Right renal cortex interstitium (tissue), 3 donors: ENCODE measurements at regions not wholly inside any gene's neighbourhood (a gene's known extent, or its start where the extent isn't known, plus 50 kb on each side); places are given as distances from the start of the nearest gene placed in this dataset.
"Not testable (repeated sequence)": the region's sequence is repeated elsewhere in the genome, so short reads cannot be mapped to it uniquely, and the experiment has no call there.

Experiments used
- DNase-seq, 3 donors: peaks; one replicate each; pipeline ENCODE4 v3.0.0-alpha.2; 2013; ENCODE audit warnings: low read depth in 3 of 3, low spot score in 2 of 3

DNA sequence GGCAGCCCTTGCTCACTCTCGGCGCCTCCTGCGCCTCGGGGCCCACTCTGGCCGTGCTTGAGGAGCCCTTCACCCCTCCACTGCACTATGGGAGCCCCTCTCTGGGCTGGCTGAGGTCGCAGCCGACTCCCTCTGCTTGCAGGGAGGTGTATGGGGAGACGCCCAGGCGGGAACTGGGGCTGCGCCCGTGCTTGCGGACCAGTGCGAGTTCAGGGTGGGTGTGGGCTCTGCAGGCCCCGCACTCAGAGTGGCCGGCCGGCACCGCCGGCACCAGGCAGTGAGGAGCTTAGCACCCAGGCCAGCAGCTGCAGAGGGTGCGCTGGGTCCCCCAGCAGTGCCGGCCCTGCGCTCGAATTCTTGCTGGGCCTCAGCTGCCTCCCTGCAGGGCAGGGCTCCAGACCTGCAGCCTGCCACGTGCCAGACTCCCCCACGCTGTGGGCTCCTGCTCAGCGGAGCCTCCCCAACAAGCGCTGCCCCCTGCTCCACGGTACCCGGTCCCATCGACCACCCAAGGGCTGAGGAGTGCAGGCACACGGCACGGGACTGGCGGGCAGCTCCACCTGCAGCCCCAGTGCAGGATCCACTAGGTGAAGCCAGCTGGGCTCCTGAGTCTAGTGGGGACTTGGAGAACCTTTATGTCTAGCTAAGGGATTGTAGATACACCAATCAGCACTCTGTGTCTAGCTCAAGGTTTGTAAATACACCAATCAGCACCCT, 54.0 kb upstream of the WWC2 start:
- not testable (repeated sequence) for DNase-seq

- DNase-seq, result no peak
Measured at GRCh38 chr4:183038436-183038835, 60.6 kb upstream of the WWC2 start.

DNA sequence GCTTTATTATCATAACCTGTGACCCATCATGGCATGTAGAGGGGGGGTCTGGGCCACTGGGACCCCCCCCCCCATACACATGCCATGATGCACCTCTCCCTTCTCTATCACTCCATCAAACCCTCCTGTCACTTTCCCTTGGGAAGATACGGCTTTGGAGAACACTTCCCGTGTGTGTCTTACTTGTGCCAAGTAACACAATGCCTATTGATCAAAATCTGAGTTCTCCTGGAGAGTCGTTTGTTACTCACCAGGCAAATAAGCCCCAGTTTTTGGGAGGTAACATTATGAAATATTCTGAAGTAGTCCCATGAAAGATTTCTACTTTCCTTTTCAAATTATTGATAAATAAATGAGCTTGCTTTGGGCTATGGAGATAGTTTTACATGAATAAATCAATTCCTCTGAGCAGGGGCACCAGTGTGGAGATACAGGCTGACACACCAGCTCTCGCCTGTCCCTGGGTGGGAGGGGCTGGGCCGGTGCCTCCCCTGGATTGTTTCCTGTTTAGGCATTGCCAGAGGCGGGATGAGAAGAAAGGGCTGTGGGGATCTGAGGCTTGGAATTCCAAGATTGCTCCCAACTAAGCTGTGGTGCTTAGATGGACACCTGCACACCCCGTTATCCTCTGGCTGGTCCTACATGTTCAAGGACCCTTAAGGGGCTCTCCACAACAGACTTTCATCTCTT, 63.2 kb upstream of the WWC2 start:
- no peak for DNase-seq

GRCh38 chr4:183035256-183035655, 63.8 kb upstream of the WWC2 start:
- DNase-seq, result no peak

DNA sequence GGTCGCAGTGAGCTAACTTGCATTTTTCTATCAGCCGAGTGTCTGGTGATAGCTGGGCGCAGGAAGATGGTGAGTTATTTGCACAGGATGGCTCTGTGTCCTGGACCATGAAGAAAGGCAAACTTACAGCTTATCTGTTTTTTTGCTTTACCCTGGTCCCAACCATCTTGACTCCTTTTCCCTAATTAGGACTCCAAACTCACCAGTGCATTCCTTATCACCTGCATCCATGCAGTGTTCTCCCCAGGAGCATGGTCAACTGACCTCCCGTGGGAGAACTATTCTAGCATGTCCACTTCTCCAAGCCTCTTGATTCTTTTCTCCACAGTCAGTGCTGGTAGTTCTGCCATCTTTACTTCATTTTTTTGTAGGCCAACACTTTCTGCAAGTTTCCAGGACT, 68.2 kb upstream of the WWC2 start:
- DNase-seq, result no peak

- DNase-seq, result no peak
Measured at GRCh38 chr4:183030309-183030708, 68.7 kb upstream of the WWC2 start.

- no peak for DNase-seq
Measured at GRCh38 chr4:183029365-183029764, 69.7 kb upstream of the WWC2 start.

GRCh38 chr4:183026701-183027100, 72.4 kb upstream of the WWC2 start:
- DNase-seq, result no peak

- DNase-seq, result no peak
Measured at GRCh38 chr4:183022617-183023016, 76.4 kb upstream of the WWC2 start.

DNA sequence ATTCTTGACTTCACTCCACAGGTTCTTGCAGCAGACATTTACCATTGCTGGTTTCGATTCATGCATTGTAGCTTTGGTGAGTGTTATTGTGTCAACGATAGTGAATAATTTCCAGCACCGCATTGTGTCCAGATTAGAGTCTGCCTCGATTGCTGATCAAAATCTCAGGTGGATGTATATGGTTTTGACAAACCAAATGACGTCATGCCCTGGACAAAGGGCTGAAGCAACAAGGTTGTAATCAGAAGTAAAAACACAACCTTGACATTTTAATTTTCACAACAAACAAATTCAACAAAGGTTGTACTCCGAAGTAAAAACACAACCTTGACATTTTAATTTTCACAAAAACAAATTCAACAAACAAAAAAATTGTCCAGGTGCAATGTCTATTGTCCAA, 81.1 kb upstream of the WWC2 start:
- no peak for DNase-seq

DNA sequence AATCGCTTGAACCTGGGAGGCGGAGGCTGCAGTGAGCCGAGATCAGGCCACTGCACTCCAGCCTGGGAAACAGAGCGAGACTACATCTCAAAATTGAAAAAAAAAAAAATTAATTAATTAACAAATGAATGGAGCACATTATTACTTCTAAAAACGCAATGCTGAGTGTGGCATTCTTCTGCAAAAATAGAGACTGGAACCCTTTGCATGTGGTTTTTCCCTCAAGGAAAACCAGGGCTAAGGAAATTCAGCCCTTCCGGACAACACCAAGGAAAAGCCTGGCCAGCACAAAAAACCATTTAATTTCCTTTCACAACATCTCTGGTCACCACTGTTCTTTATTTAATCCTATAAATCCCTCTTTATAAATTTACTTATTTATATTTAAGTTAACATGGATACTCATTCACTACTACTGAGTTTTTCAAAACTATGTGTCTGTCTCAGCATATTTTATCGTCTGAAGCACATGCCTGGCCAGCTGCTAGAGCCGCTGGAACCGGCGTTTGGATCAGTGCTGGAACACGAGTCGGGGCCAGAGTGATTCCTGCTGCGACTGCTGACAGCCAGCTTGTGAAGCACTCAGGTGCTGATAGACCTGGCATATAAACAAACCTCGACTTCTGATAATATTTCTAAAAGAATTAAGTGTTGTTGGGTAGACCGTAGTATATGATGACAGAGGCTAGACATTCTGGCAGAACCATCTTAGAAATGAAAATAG, 84.5 kb upstream of the WWC2 start:
- DNase-seq, result no peak

DNA sequence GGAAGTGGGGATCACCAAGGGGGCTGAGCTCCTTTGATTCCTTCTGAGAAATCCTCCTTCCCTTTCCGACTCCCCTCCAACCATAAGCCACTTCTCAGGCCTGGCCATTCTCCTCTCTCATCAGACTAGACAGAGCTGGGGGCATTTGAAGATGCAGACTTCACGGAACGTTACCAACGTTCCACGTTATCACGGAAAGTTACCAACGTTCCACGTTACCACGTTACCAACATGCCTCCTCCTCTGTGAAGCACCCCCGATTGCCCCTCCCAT, 85.4 kb upstream of the WWC2 start:
- DNase-seq, result no peak

GRCh38 chr4:183012879-183013729, 86.0 kb upstream of the WWC2 start:
- DNase-seq, result no peak

DNA sequence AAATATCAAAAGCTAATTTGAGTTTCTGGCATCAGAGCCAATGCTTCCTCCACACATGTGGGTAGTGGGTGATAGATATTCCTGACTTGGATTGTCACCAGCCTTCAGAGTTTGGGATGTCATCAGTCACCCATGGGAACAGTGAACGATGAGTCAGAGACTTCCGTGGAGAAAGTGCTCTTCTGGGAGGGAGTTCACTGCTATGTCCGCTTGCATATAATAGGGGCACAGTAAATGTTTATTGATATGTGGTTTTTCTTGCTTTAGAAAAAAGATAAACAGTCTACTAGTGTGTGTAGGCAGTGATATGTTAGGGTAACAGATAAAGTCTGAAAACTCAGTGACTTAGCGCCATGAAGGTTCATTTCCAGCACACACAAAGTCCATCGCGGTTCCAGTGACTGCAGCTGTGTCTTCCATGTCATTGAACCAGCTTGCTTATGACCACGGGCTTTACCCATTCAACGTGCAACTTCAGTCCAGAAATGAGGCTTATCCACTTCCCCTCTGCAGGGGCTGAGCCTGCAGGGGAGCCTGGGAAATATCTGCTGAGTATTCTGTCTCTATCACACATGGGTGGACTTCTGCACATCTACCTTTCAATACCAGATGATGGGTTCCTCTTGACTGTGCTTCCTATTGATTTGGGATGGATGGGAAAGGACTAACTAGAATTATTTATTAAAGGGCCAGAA, 87.7 kb upstream of the WWC2 start:
- DNase-seq, result no peak

DNA sequence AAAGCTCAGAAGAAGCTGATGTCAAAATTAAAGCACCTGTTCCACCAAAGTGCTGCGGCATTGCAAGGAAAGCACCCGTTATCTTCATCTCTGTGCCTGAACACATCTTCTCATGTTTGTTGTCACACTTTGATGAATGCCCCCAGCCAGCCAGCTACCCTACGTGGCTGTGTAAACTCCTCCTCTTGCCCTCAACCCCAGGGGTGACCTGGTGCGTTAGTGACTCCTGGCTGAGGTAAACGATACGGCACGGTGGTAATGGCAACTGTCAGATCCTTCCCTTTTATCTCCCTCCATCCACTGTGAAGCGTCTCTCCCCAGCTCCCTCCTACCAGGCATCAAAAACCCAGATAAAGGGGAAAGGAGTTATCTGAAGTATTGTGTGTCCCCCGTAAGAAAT, 90.6 kb upstream of the WWC2 start:
- DNase-seq, result peak in 1 of 3 donors; percentile 17

- not testable (repeated sequence) for DNase-seq
Measured at GRCh38 chr4:183004370-183004769, 87.2 kb upstream of the DCTD start.

DNA sequence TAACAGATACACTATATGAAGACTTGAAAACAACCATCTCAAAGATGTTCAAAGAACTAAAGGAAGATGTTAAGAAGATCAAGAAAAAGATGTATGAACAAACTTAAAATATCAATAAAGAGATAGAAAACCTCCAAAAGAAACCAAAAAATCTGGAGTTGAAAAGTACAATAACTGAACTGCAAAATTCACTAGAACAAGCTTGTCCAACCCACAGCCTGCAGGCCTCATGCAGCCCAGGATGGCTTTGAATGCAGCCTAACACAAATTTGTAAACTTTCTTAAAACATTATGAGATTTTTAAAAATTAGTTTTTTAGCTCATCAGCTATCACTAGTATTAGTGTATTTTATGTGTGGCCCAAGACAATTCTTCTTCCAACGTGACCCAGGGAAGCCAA, 77.0 kb upstream of the DCTD start:
- no peak for DNase-seq

- DNase-seq, result no peak
Measured at GRCh38 chr4:182978152-182978827, 61.1 kb upstream of the DCTD start.

DNA sequence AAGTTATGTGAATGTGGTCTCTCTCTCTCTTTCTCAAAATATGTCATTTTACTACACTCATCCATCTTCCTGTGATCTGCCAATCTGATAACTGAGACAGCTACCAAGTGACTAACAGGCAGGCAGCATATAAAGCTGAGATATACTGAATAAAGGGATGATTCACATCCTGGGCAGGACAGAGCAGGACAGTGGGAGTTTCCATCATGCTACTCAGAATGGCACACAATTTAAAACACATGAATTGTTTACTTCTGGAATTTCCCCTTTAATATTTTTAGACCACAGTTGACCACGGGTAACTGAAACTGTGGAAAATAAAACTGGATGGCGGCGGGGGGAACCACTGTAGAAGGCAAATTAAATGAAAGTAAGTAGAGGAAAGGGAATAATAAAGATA, 58.6 kb upstream of the DCTD start:
- DNase-seq, result no peak

DNA sequence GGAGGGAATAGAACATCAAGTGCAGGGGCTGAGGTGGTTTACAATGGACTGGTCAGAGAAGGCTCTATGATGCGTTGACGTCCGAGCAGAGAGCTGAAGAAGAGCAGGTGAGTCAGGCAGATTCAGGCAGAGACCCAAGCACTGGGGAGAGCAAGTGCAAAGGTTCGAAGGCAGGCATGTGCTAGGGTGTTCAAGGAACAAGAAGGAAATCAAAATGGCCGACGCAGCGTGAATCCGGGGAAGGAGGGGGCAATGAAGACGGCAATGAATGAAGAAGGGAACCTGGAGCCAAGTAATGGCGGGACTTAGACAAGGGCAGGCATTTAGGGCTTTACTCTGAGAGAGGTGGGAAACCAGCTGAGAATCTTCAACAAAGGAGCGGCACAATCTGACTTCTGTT, 56.8 kb upstream of the DCTD start:
- no peak for DNase-seq
